GM19193 (cell line): ENCODE measurements at regions not wholly inside any gene's neighbourhood (a gene's known extent, or its start where the extent isn't known, plus 50 kb on each side); places are given as distances from the start of the nearest gene placed in this dataset.

Experiments
- POLR2A ChIP-seq: IDR thresholded peaks from 4 replicates; pipeline ENCODE4 v1.6.1; 2011; ENCODE audit not compliant: insufficient read depth, insufficient read length; ENCODE audit errors: extremely low read depth

GRCh38 chr1:229879746-229880145 lies 187.3 kb upstream of the GALNT2 start:
- no peak for TF ChIP-seq POLR2A

- no peak for TF ChIP-seq POLR2A
These were observed 186.5 kb upstream of the GALNT2 start for GRCh38 chr1:229880271-229881170.

- no peak for TF ChIP-seq POLR2A
These were observed 184.4 kb upstream of the GALNT2 start for GRCh38 chr1:229882621-229883020.

- no peak for TF ChIP-seq POLR2A
These were observed 183.4 kb upstream of the GALNT2 start for GRCh38 chr1:229883504-229884200.

GRCh38 chr1:229884765-229885164 lies 182.3 kb upstream of the GALNT2 start:
- TF ChIP-seq POLR2A = no peak

- no peak for TF ChIP-seq POLR2A
These were observed 181.2 kb upstream of the GALNT2 start for GRCh38 chr1:229885568-229886495.

GRCh38 chr1:229886636-229887035 lies 180.4 kb upstream of the GALNT2 start:
- TF ChIP-seq POLR2A = no peak

GRCh38 chr1:229887043-229887822 lies 179.8 kb upstream of the GALNT2 start:
- no peak for TF ChIP-seq POLR2A

GRCh38 chr1:229888157-229888556 lies 178.9 kb upstream of the GALNT2 start:
- no peak for TF ChIP-seq POLR2A

- no peak for TF ChIP-seq POLR2A
These were observed 178.5 kb upstream of the GALNT2 start for GRCh38 chr1:229888561-229889001.

- no peak for TF ChIP-seq POLR2A
These were observed 178.0 kb upstream of the GALNT2 start for GRCh38 chr1:229889031-229889517.

GRCh38 chr1:229891227-229891626 lies 175.8 kb upstream of the GALNT2 start:
- no peak for TF ChIP-seq POLR2A

- no peak for TF ChIP-seq POLR2A
These were observed 174.4 kb upstream of the GALNT2 start for GRCh38 chr1:229892515-229893117.
